ENCODE measurements at regions not wholly inside any gene's neighbourhood (a gene's known extent, or its start where the extent isn't known, plus 50 kb on each side); places are given as distances from the start of the nearest gene placed in this dataset.

DNA sequence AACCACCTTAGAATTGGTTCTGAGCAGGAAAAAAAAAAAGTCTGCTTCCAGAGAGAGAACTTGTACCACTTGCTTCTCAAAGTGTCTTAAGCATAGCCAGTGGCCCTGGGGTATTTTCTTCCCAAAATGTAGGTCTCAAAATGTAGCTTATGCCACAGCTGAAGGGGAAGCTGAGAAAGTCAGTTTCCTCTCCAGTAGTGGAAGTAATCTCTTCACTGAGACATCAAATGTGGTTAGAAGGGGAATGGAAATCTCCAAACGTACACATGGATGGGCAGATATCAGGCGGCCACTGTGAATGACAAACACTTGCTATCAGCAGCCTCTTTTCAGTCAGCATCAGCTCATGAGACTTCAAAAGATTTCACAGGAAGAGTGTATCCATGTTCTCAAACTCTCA lies 841.2 kb downstream of the TUSC7 start:
- TF ChIP-seq, protein P1, sequence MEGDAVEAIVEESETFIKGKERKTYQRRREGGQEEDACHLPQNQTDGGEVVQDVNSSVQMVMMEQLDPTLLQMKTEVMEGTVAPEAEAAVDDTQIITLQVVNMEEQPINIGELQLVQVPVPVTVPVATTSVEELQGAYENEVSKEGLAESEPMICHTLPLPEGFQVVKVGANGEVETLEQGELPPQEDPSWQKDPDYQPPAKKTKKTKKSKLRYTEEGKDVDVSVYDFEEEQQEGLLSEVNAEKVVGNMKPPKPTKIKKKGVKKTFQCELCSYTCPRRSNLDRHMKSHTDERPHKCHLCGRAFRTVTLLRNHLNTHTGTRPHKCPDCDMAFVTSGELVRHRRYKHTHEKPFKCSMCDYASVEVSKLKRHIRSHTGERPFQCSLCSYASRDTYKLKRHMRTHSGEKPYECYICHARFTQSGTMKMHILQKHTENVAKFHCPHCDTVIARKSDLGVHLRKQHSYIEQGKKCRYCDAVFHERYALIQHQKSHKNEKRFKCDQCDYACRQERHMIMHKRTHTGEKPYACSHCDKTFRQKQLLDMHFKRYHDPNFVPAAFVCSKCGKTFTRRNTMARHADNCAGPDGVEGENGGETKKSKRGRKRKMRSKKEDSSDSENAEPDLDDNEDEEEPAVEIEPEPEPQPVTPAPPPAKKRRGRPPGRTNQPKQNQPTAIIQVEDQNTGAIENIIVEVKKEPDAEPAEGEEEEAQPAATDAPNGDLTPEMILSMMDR (IDR thresholded peaks at IDR 0.05): no peak
- no peak for TF ChIP-seq POLR2A (IDR thresholded peaks at IDR 0.05)

Data from adrenal gland (tissue), 5 donors.